ENCODE measurements at regions not wholly inside any gene's neighbourhood (a gene's known extent, or its start where the extent isn't known, plus 50 kb on each side); places are given as distances from the start of the nearest gene placed in this dataset.
"Not testable (repeated sequence)": the region's sequence is repeated elsewhere in the genome, so short reads cannot be mapped to it uniquely, and the experiment has no call there.

DNA sequence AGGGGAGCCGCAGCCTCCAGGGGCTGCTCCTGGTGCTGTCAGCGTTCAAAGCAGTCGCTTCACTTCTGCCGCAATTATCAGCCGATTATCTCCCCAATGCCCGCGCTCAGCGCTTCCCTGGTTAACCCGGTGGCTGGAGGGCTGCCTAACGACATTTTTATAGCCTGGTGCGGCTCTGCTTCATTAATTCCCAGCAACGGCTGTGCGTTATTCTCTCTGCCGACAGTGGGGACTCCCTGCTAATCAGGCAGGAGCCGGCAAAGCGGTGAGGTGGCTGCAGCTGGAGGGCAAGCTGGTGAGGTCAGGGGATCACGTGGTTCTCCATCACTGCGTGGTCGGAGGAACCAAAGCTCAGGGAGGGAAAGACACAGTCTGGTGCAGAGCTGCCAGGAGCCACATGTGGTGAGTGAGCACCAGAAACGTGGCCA lies 62.9 kb downstream of the GLRX5 start:
- DNase-seq, result no peak
- intact Hi-C loops (cut with DNase I), result no loop called here
- ATAC-seq, result peak in 1 of 2 donors; percentile 51

DNA sequence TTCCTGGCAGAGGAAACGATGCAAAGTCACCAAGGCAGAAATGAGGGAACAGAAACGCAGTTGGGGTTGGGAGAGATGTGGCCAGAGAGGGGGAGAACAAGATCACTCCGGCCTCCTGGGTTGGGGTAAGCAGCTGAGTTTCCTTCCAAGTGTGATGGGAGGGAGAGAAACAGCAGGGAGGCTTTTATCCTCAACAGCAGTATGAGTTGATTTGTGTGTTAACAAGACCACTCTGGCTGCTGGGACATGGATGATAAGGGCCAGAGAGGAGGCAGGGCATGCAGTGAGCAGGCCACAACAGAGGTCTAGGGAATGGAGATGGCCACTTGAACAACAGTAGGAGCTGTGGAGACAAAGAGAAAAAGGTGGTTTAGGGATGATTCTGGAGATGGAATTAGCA lies 66.8 kb downstream of the GLRX5 start:
- ATAC-seq (no peak), DNase-seq (no peak)
- intact Hi-C loops (cut with DNase I), result no loop called here

DNA sequence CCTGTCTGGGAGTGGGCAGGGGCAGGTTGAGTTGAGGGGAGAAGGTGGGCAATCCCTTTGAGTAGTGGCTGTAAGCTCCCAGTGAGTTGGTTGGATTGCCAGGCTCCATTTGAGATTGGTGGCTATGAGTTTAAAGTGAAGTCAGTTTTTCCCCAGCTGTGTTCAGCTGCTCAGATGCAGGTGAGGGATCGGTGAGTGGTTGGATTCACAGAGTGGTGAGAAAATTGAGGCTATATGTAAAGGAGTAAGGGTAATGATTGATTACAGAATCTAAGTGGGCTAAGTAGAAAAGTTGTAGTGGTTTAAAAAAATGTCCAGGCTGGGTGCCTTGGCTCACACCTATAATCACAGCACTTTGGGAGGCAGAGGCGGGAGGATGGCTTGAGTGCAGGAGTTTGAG lies 68.6 kb downstream of the GLRX5 start:
- no peak for DNase-seq
- intact Hi-C loops (cut with DNase I), result no loop called here
- no peak for ATAC-seq

DNA sequence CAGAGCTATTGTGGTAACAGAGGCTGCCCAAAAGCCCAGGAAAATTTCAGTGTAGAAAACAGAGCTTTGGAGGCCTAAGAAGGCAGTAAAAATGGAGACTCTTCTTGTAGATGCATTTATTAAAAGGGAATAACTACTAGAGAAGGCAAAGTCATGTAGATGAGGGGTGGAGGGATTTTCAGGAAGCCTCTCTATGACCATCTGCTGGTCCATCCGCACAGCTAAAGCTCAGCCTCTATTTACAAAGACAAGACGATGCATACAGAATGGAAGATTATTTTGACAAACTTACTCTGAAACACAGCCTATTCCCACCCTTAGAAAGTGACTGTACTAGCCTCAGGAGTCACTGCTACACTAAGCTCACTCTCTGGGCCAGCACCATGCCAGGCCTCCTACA lies 71.4 kb downstream of the GLRX5 start:
- ATAC-seq, result no peak
- no peak for DNase-seq
- intact Hi-C loops (cut with DNase I), result no loop called here

DNA sequence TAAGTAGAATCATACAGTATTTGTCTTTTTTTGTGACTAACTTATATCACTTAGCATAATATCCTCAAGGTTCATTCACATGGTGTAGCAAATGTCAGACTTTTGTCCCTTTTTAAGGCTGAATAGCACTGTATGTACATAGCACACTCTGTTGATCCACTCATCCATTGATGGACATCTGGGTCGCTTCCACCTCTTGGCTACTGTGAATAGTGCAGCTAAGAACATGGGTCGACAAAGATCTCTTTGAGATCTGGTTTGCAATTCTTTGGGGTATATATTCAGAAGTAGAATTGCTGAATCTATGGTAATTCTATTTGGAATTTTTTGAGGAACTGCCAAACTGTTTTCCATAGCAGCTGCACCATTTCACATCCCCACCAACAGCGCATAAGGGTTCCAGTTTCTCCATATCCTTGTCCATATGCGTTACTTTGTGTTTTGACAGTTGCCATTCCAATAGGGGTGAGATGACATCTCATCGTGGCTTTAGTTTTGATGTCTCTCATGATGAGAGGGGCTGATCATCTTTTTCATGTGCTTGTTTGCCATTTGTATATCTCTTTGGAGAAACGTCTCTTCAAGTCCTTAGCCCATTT lies 73.9 kb downstream of the GLRX5 start:
- DNase-seq (no peak), ATAC-seq (no peak)
- intact Hi-C loops (cut with DNase I), result no loop called here

DNA sequence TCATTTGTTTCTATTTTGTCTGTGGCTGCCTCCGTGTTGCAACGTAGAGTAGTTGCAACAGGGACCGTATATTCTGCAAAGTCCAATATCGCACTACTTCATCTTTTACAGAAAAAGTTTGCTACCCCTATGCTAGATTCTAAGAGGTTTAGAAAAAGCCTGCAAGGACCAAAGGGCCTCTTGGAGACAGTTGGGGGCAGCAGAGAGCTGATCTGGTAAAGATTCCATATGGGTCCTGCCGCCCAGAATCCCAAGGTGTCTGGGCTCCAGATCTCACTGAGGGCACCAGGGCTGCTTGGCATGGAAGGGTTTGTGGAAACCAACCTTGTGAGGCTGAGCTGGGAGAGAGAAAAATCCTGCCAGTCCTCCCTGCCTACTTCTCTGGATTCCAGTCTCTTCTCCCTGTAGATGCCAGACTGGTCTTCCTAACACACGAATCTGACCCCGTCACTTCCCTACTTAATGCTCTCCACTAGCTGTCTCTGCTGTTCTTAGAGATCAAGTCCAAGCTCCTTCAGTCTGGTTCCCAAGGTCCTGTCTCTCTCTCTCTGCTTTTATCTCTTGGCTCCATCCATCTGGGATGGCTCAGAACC lies 74.6 kb downstream of the GLRX5 start:
- intact Hi-C loops (cut with DNase I), result no loop called here
- peak; percentile 21 for DNase-seq
- ATAC-seq, result no peak

DNA sequence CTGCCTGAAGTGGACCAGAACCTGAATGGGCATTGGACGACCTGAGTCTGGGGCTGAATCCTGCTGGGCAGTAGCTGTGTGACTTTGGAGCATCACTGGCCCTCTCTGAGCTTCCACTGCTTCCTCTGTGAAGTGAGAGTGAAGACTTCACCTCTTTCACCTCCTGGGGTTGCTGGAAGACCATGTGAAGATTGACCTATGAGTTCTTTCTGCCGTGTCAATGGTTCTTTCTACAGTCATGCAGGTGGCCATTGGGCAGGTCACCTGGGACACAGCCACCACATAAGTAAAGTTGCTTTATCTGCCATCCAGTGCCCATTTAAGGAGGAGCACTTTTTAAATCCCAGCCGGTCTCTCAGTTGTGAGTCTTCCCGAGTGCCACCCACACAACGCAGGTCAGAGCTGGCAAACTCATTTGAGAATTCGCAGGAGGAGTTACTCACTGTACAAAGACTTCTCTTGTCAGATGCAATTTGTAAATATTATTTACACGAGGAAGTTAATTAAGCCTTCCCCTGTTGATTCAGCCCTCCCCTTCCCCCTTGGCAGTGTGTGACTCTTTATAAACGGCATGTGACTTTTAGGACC lies 74.8 kb upstream of the TCL1B start:
- no peak for DNase-seq
- intact Hi-C loops (cut with DNase I), result no loop called here
- ATAC-seq, result no peak

DNA sequence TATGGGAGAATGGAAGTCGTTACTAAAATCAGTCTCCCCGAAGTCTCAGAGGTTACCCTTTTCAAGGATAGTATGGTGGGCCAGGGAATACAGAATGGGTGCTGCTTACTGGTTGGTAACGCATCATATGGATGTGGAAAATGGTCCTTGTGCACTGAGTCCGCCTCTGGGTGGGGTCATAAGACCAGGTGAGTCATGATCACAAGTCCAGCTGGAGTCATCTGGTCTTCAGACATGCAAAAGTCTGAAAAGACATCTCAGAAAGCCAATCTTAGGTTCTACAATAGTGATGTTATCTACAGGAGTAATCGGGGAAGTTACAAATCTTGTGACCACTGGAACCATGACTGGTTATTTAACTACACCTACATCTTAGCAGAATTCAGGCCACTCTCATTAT lies 71.9 kb upstream of the TCL1B start:
- ATAC-seq, result no peak
- no peak for DNase-seq
- intact Hi-C loops (cut with DNase I), result no loop called here

DNA sequence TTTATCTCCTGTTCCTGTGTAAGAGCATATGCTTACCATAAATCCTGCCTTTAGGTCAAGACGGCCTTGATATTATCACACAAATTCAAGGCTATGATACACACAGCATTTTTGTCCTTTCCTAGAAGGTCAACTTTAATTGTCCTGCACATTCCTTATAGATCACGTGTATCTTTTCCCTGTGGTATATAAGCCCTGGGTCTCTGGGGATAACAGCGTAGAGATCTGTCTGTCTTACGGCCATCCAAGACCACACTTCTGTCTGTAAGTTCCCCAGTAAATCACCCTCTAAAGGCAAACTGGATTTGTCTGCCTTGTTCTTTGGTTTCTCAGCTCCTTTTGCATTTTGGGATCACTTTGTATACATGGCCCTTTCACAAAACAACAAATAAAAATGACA lies 69.5 kb upstream of the TCL1B start:
- no peak for ATAC-seq
- intact Hi-C loops (cut with DNase I), result no loop called here
- no peak for DNase-seq

DNA sequence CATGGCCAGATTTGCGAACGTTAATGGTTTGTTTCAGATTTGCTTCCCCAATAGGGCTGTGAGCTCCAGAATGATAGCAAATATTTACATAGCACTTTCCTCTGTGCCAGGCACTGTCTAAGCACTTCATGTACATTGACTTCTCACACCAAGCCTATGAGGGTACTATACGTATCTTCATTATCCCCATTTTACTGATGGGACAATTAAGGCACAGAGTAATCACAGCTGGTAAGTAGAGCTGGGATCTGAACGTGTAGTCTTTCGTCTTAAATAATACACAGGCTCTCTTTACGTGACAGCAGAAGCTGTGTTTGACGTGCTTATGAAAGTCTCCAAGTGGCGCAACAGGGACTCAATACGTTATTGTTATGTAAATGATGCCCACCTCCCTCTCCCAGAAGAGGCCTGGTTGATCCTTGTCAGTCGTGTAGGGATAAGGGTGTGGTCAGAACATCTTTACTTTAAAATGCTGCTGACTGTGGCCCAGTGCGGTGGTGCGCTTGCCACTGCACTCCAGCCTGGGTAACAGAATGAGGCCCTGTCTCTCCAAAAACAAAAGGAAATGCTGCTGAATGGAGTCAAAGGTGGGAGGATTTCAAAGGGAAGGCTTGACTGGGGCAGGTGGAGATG lies 66.3 kb upstream of the TCL1B start:
- intact Hi-C loops (cut with DNase I), result no loop called here
- DNase-seq (no peak), ATAC-seq (no peak)

DNA sequence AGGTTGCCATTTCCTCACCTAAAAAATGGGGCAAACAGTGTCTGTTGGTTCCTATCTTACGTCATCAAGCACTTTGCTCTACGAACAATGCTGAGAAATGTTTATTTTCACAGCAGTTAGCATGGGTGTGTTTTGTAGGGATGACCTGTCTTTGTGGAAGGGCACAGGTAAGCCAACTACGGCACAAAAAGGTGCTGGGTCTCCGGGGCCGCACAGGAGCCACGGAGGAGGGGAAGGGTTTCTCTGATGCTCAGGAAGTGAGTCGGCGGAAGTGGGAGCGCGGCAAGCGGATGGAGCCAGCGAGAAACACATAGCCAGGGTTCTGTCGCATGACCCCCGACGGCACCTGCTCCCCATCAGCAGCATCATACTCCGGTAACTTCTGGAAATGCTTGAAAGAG lies 65.6 kb upstream of the TCL1B start:
- intact Hi-C loops (cut with DNase I), result no loop called here
- no peak for ATAC-seq
- no peak for DNase-seq

DNA sequence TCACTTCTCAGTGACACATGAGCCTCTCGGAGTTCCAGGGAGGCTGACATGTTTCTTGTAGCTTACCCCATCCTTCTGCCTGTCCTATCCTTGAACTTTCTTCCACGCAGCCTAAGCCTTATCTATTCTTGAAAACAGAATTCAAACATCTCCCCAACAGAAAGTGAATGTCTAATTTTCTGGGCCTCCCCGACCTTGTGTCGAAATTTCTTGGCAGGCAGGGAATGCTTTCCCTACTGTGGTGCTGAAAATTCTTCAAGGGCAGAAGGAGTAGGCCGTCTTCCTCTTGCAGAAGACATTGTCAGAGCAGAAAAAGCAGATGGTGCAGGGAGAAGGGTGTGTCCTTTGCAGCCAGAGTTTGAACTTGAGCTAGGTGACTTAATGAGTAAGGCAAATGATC lies 63.0 kb upstream of the TCL1B start:
- DNase-seq, result no peak
- no peak for ATAC-seq
- intact Hi-C loops (cut with DNase I), result no loop called here

DNA sequence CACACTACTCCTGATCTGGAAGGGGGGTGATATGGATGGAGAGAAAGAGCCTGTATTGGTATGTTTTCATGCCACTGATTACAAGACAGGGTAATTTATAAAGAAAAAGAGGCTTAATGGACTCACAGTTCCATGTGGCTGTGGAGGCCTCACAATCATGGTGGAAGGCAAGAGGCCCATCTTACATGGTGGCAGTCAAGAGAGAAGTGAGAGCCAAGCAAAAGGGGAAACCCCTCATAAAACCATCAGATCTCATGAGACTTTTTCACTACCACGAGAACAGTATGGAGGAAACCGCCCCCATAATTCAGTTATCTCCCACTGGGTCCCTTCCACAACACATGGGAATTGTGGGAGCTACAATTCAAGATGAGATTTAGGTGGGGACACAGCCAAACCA lies 60.5 kb upstream of the TCL1B start:
- intact Hi-C loops (cut with DNase I); ATAC-seq; DNase-seq: not testable (repeated sequence)

DNA sequence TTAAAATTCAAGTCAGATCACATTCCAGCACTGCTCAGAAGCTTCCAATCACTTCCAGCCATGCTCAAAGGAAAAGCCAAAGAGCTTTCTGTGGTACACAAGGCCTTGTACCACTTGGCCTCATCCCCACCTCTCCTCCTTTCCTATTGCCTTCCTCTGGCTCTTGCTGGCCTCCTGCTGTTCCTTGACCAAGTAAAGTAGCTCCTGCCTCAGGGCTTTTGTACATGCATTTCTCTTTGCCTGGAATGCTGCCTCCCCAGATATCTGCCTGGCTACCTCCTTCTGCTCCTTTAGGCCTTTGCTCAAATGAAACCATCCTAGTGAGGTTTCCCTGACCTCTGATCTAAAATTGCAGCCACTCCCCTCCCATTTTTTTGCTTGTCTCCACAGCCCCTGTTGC lies 51.2 kb upstream of the TCL1B start:
- DNase-seq (no peak), ATAC-seq (no peak)
- intact Hi-C loops (cut with DNase I), result no loop called here

Data from left cardiac atrium (tissue), 4 donors.